ENCODE measurements at regions not wholly inside any gene's neighbourhood (a gene's known extent, or its start where the extent isn't known, plus 50 kb on each side); places are given as distances from the start of the nearest gene placed in this dataset.
"Not testable (repeated sequence)": the region's sequence is repeated elsewhere in the genome, so short reads cannot be mapped to it uniquely, and the experiment has no call there.

- Histone ChIP-seq H3K79me2 (ENCODE audit: control insufficient read depth, insufficient read depth, low read length, unreplicated experiment) (no peaks in the 10 kb centered on the region), H3K36me3 (ENCODE audit: insufficient read depth, low read length) (no peaks in the 10 kb centered on the region), H3K4me3 (ENCODE audit: low read depth, low read length) (no peak overlapping the region), H3K27me3 (ENCODE audit: insufficient read depth, low read length) (no peaks in the 10 kb centered on the region), H2AFZ (ENCODE audit: low read length, unreplicated experiment) (no peak overlapping the region), H3K27ac (ENCODE audit: low read depth, low read length) (no peak overlapping the region), H3K4me1 (ENCODE audit: control insufficient read depth, insufficient read depth, low read length, unreplicated experiment) (no peaks in the 10 kb centered on the region)
Measured at GRCh38 chr4:96395747-96396146, 555.9 kb downstream of the PDHA2 start.

- H3K79me2 ChIP-seq (ENCODE audit: control insufficient read depth, insufficient read depth, low read length, unreplicated experiment): no peaks in the 10 kb centered on the region
- no peaks in the 10 kb centered on the region for H3K27me3 ChIP-seq (ENCODE audit: insufficient read depth, low read length)
- no peaks in the 10 kb centered on the region for H3K36me3 ChIP-seq (ENCODE audit: insufficient read depth, low read length)
- no peak overlapping the region for H3K4me3 ChIP-seq (ENCODE audit: low read depth, low read length)
- no peak overlapping the region for H3K27ac ChIP-seq (ENCODE audit: low read depth, low read length)
- H2AFZ ChIP-seq (ENCODE audit: low read length, unreplicated experiment): no peak overlapping the region
- no peaks in the 10 kb centered on the region for H3K4me1 ChIP-seq (ENCODE audit: control insufficient read depth, insufficient read depth, low read length, unreplicated experiment)
Measured at GRCh38 chr4:96406742-96407141, 566.8 kb downstream of the PDHA2 start.

- Histone ChIP-seq H3K36me3 (ENCODE audit: insufficient read depth, low read length) (no peaks in the 10 kb centered on the region), H3K79me2 (ENCODE audit: control insufficient read depth, insufficient read depth, low read length, unreplicated experiment) (no peaks in the 10 kb centered on the region), H3K4me3 (ENCODE audit: low read depth, low read length) (no peak overlapping the region), H3K4me1 (ENCODE audit: control insufficient read depth, insufficient read depth, low read length, unreplicated experiment) (no peaks in the 10 kb centered on the region), H3K27me3 (ENCODE audit: insufficient read depth, low read length) (no peaks in the 10 kb centered on the region), H2AFZ (ENCODE audit: low read length, unreplicated experiment) (no peak overlapping the region), H3K27ac (ENCODE audit: low read depth, low read length) (no peak overlapping the region)
Measured at GRCh38 chr4:96407225-96407624, 567.3 kb downstream of the PDHA2 start.

- Histone ChIP-seq H3K79me2 (ENCODE audit: control insufficient read depth, insufficient read depth, low read length, unreplicated experiment) (no peaks in the 10 kb centered on the region), H2AFZ (ENCODE audit: low read length, unreplicated experiment) (no peak overlapping the region), H3K27me3 (ENCODE audit: insufficient read depth, low read length) (no peaks in the 10 kb centered on the region), H3K27ac (ENCODE audit: low read depth, low read length) (no peak overlapping the region), H3K4me3 (ENCODE audit: low read depth, low read length) (no peak overlapping the region), H3K4me1 (ENCODE audit: control insufficient read depth, insufficient read depth, low read length, unreplicated experiment) (no peaks in the 10 kb centered on the region), H3K36me3 (ENCODE audit: insufficient read depth, low read length) (no peaks in the 10 kb centered on the region)
Measured at GRCh38 chr4:96407738-96408463, 568.0 kb downstream of the PDHA2 start.

GRCh38 chr4:96414853-96415252 is 575.0 kb downstream of the PDHA2 start:
- not testable (repeated sequence) for H3K79me2 ChIP-seq (ENCODE audit: control insufficient read depth, insufficient read depth, low read length, unreplicated experiment); H3K27me3 ChIP-seq (ENCODE audit: insufficient read depth, low read length); H2AFZ ChIP-seq (ENCODE audit: low read length, unreplicated experiment); H3K27ac ChIP-seq (ENCODE audit: low read depth, low read length); H3K36me3 ChIP-seq (ENCODE audit: insufficient read depth, low read length); H3K4me3 ChIP-seq (ENCODE audit: low read depth, low read length); H3K4me1 ChIP-seq (ENCODE audit: control insufficient read depth, insufficient read depth, low read length, unreplicated experiment)

- no peak overlapping the region for H3K4me3 ChIP-seq (ENCODE audit: low read depth, low read length)
- no peak overlapping the region for H2AFZ ChIP-seq (ENCODE audit: low read length, unreplicated experiment)
- H3K79me2 ChIP-seq (ENCODE audit: control insufficient read depth, insufficient read depth, low read length, unreplicated experiment): no peaks in the 10 kb centered on the region
- no peaks in the 10 kb centered on the region for H3K4me1 ChIP-seq (ENCODE audit: control insufficient read depth, insufficient read depth, low read length, unreplicated experiment)
- no peaks in the 10 kb centered on the region for H3K27me3 ChIP-seq (ENCODE audit: insufficient read depth, low read length)
- no peaks in the 10 kb centered on the region for H3K36me3 ChIP-seq (ENCODE audit: insufficient read depth, low read length)
- H3K27ac ChIP-seq (ENCODE audit: low read depth, low read length): no peak overlapping the region
Measured at GRCh38 chr4:96429657-96430056, 589.8 kb downstream of the PDHA2 start.

GRCh38 chr4:96431094-96431493 is 591.2 kb downstream of the PDHA2 start:
- Histone ChIP-seq H2AFZ (ENCODE audit: low read length, unreplicated experiment) (no peak overlapping the region), H3K27ac (ENCODE audit: low read depth, low read length) (no peak overlapping the region), H3K36me3 (ENCODE audit: insufficient read depth, low read length) (no peaks in the 10 kb centered on the region), H3K4me1 (ENCODE audit: control insufficient read depth, insufficient read depth, low read length, unreplicated experiment) (no peaks in the 10 kb centered on the region), H3K4me3 (ENCODE audit: low read depth, low read length) (no peak overlapping the region), H3K79me2 (ENCODE audit: control insufficient read depth, insufficient read depth, low read length, unreplicated experiment) (no peaks in the 10 kb centered on the region), H3K27me3 (ENCODE audit: insufficient read depth, low read length) (no peaks in the 10 kb centered on the region)

GRCh38 chr4:96448315-96448872 is 608.5 kb downstream of the PDHA2 start:
- no peaks in the 10 kb centered on the region for H3K27me3 ChIP-seq (ENCODE audit: insufficient read depth, low read length)
- no peaks in the 10 kb centered on the region for H3K36me3 ChIP-seq (ENCODE audit: insufficient read depth, low read length)
- no peaks in the 10 kb centered on the region for H3K79me2 ChIP-seq (ENCODE audit: control insufficient read depth, insufficient read depth, low read length, unreplicated experiment)
- no peak overlapping the region for H2AFZ ChIP-seq (ENCODE audit: low read length, unreplicated experiment)
- H3K27ac ChIP-seq (ENCODE audit: low read depth, low read length): no peak overlapping the region
- no peak overlapping the region for H3K4me3 ChIP-seq (ENCODE audit: low read depth, low read length)
- no peaks in the 10 kb centered on the region for H3K4me1 ChIP-seq (ENCODE audit: control insufficient read depth, insufficient read depth, low read length, unreplicated experiment)

- Histone ChIP-seq H3K4me3 (ENCODE audit: low read depth, low read length) (no peak overlapping the region), H3K27me3 (ENCODE audit: insufficient read depth, low read length) (no peaks in the 10 kb centered on the region), H3K27ac (ENCODE audit: low read depth, low read length) (no peak overlapping the region), H2AFZ (ENCODE audit: low read length, unreplicated experiment) (no peak overlapping the region), H3K36me3 (ENCODE audit: insufficient read depth, low read length) (no peaks in the 10 kb centered on the region), H3K4me1 (ENCODE audit: control insufficient read depth, insufficient read depth, low read length, unreplicated experiment) (no peaks in the 10 kb centered on the region), H3K79me2 (ENCODE audit: control insufficient read depth, insufficient read depth, low read length, unreplicated experiment) (no peaks in the 10 kb centered on the region)
Measured at GRCh38 chr4:96455045-96455720, 615.3 kb downstream of the PDHA2 start.

- not testable (repeated sequence) for H3K36me3 ChIP-seq (ENCODE audit: insufficient read depth, low read length); H3K79me2 ChIP-seq (ENCODE audit: control insufficient read depth, insufficient read depth, low read length, unreplicated experiment); H2AFZ ChIP-seq (ENCODE audit: low read length, unreplicated experiment); H3K4me3 ChIP-seq (ENCODE audit: low read depth, low read length); H3K27me3 ChIP-seq (ENCODE audit: insufficient read depth, low read length); H3K4me1 ChIP-seq (ENCODE audit: control insufficient read depth, insufficient read depth, low read length, unreplicated experiment); H3K27ac ChIP-seq (ENCODE audit: low read depth, low read length)
Measured at GRCh38 chr4:96458031-96458430, 618.1 kb downstream of the PDHA2 start.

- H3K4me1 ChIP-seq (ENCODE audit: control insufficient read depth, insufficient read depth, low read length, unreplicated experiment): no peaks in the 10 kb centered on the region
Measured at GRCh38 chr4:96459105-96459504, 619.2 kb downstream of the PDHA2 start.

More at GRCh38 chr4:96459105-96459504, 619.2 kb downstream of the PDHA2 start:
- no peak overlapping the region for H3K4me3 ChIP-seq (ENCODE audit: low read depth, low read length)
- H3K27me3 ChIP-seq (ENCODE audit: insufficient read depth, low read length): no peaks in the 10 kb centered on the region
- H3K79me2 ChIP-seq (ENCODE audit: control insufficient read depth, insufficient read depth, low read length, unreplicated experiment): no peaks in the 10 kb centered on the region
- H3K27ac ChIP-seq (ENCODE audit: low read depth, low read length): no peak overlapping the region
- no peak overlapping the region for H2AFZ ChIP-seq (ENCODE audit: low read length, unreplicated experiment)
- no peaks in the 10 kb centered on the region for H3K36me3 ChIP-seq (ENCODE audit: insufficient read depth, low read length)
